ENCODE measurements at regions not wholly inside any gene's neighbourhood (a gene's known extent, or its start where the extent isn't known, plus 50 kb on each side); places are given as distances from the start of the nearest gene placed in this dataset.
A peak's percentile ranks its signal among the peaks of the same experiment; 100 is the strongest.
"Not testable (repeated sequence)": the region's sequence is repeated elsewhere in the genome, so short reads cannot be mapped to it uniquely, and the experiment has no call there.

- DNase-seq = no peak
Observed at GRCh38 chr2:210860276-210860675, 303.9 kb downstream of the CPS1 start.

GRCh38 chr2:210861038-210861665 lies 304.8 kb downstream of the CPS1 start:
- DNase-seq = no peak

GRCh38 chr2:210862283-210863065 lies 306.1 kb downstream of the CPS1 start:
- peak in 1 of 3 donors; percentile 1 for DNase-seq

GRCh38 chr2:210863283-210863682 lies 306.9 kb downstream of the CPS1 start:
- DNase-seq = no peak

- not testable (repeated sequence) for DNase-seq
Observed at GRCh38 chr2:210871566-210871965, 315.2 kb downstream of the CPS1 start.

- DNase-seq = no peak
Observed at GRCh38 chr2:210873631-210874030, 317.2 kb downstream of the CPS1 start.

GRCh38 chr2:210884227-210884626 lies 327.8 kb downstream of the CPS1 start:
- no peak for DNase-seq

- DNase-seq = no peak
Observed at GRCh38 chr2:210888035-210888434, 331.6 kb downstream of the CPS1 start.

GRCh38 chr2:210895132-210895531 lies 338.7 kb downstream of the CPS1 start:
- DNase-seq = no peak

- no peak for DNase-seq
Observed at GRCh38 chr2:210899131-210899530, 342.7 kb downstream of the CPS1 start.

GRCh38 chr2:210901326-210901725 lies 344.9 kb downstream of the CPS1 start:
- DNase-seq = no peak

- DNase-seq = no peak
Observed at GRCh38 chr2:210912779-210913178, 356.4 kb downstream of the CPS1 start.

GRCh38 chr2:210913461-210913860 lies 357.1 kb downstream of the CPS1 start:
- peak in 2 of 3 donors; percentile 2 to 22 for DNase-seq

- no peak for DNase-seq
Observed at GRCh38 chr2:210915912-210916311, 359.5 kb downstream of the CPS1 start.

- DNase-seq = no peak
Observed at GRCh38 chr2:210917465-210917864, 361.1 kb downstream of the CPS1 start.

- no peak for DNase-seq
Observed at GRCh38 chr2:210919128-210919527, 362.7 kb downstream of the CPS1 start.

GRCh38 chr2:210922419-210922818 lies 366.0 kb downstream of the CPS1 start:
- no peak for DNase-seq

GRCh38 chr2:210928714-210929113 lies 372.3 kb downstream of the CPS1 start:
- DNase-seq = no peak

GRCh38 chr2:210938228-210938627 lies 381.8 kb downstream of the CPS1 start:
- DNase-seq = peak in 2 of 3 donors; percentile 8 to 33

- no peak for DNase-seq
Observed at GRCh38 chr2:210946395-210946794, 390.0 kb downstream of the CPS1 start.

- DNase-seq = not testable (repeated sequence)
Observed at GRCh38 chr2:210950434-210951060, 394.1 kb downstream of the CPS1 start.

GRCh38 chr2:210954386-210954907 lies 398.0 kb downstream of the CPS1 start:
- DNase-seq = no peak

GRCh38 chr2:210955591-210955990 lies 399.2 kb downstream of the CPS1 start:
- no peak for DNase-seq

Data from muscle of back (tissue), 3 donors.